ENCODE measurements at regions not wholly inside any gene's neighbourhood (a gene's known extent, or its start where the extent isn't known, plus 50 kb on each side); places are given as distances from the start of the nearest gene placed in this dataset.

- intact Hi-C loops (cut with DNase I): no loop called here
- FAIRE-seq: no peak
- peak overlapping the region in 1 of 3 donors; percentile 21 for H3K4me3 ChIP-seq (ENCODE audit: low read length in 3 of 3)
Measured at GRCh38 chr4:164383058-164383357, 370.9 kb upstream of the SMIM31 start.

GRCh38 chr4:164383358-164384220, 370.3 kb upstream of the SMIM31 start:
- TF ChIP-seq CTCF (IDR thresholded peaks at IDR 0.05; ENCODE audit: borderline replicate concordance, extremely low read depth, insufficient read depth): no peak
- Histone ChIP-seq H3K4me1 (ENCODE audit: control insufficient read depth in 2 of 3, insufficient read depth in 2 of 3, low read depth in 1 of 3, low read length in 3 of 3) (no peaks in the 10 kb centered on the region), H3K36me3 (ENCODE audit: control insufficient read depth in 2 of 3, insufficient read depth in 3 of 3, low read length in 3 of 3) (no peaks in the 10 kb centered on the region), H3K9me3 (ENCODE audit: control insufficient read depth in 2 of 3, insufficient read depth in 1 of 3, low read length in 3 of 3) (no peaks in the 10 kb centered on the region), H3K27ac (ENCODE audit: low read depth in 2 of 2, low read length in 2 of 2) (no peak overlapping the region), H3K27me3 (ENCODE audit: control insufficient read depth, insufficient read depth, low read length) (peaks cover 12% of the 10 kb centered on the region), H3K4me3 (ENCODE audit: low read length in 3 of 3) (peak overlapping the region in 1 of 3 donors; percentile 21), H3K9ac (ENCODE audit: low read length in 3 of 3) (no peak overlapping the region)
- DNase-seq (peak; percentile 43 to 73 (median 64)), FAIRE-seq (no peak)
- intact Hi-C loops (cut with DNase I): no loop called here

More at GRCh38 chr4:164383058-164383357, 370.9 kb upstream of the SMIM31 start:
- H3K36me3 ChIP-seq (ENCODE audit: control insufficient read depth in 2 of 3, insufficient read depth in 3 of 3, low read length in 3 of 3): no peaks in the 10 kb centered on the region
- no peak overlapping the region for H3K27ac ChIP-seq (ENCODE audit: low read depth in 2 of 2, low read length in 2 of 2)
- no peaks in the 10 kb centered on the region for H3K9me3 ChIP-seq (ENCODE audit: control insufficient read depth in 2 of 3, insufficient read depth in 1 of 3, low read length in 3 of 3)
- peak in 1 of 5 donors; percentile 33 for DNase-seq
- no peak overlapping the region for H3K9ac ChIP-seq (ENCODE audit: low read length in 3 of 3)
- H3K27me3 ChIP-seq (ENCODE audit: control insufficient read depth, insufficient read depth, low read length): peaks cover 12% of the 10 kb centered on the region
- no peak for TF ChIP-seq CTCF (IDR thresholded peaks at IDR 0.05; ENCODE audit: borderline replicate concordance, extremely low read depth, insufficient read depth)
- H3K4me1 ChIP-seq (ENCODE audit: control insufficient read depth in 2 of 3, insufficient read depth in 2 of 3, low read depth in 1 of 3, low read length in 3 of 3): no peaks in the 10 kb centered on the region

- Histone ChIP-seq H3K36me3 (ENCODE audit: control insufficient read depth in 2 of 3, insufficient read depth in 3 of 3, low read length in 3 of 3) (no peaks in the 10 kb centered on the region), H3K9me3 (ENCODE audit: control insufficient read depth in 2 of 3, insufficient read depth in 1 of 3, low read length in 3 of 3) (no peaks in the 10 kb centered on the region), H3K9ac (ENCODE audit: low read length in 3 of 3) (no peak overlapping the region), H3K4me3 (ENCODE audit: low read length in 3 of 3) (no peak overlapping the region), H3K27me3 (ENCODE audit: control insufficient read depth, insufficient read depth, low read length) (peaks cover 12% of the 10 kb centered on the region), H3K4me1 (ENCODE audit: control insufficient read depth in 2 of 3, insufficient read depth in 2 of 3, low read depth in 1 of 3, low read length in 3 of 3) (no peaks in the 10 kb centered on the region), H3K27ac (ENCODE audit: low read depth in 2 of 2, low read length in 2 of 2) (no peak overlapping the region)
- intact Hi-C loops (cut with DNase I): no loop called here
- FAIRE-seq (no peak), DNase-seq (no peak)
- TF ChIP-seq CTCF (IDR thresholded peaks at IDR 0.05; ENCODE audit: borderline replicate concordance, extremely low read depth, insufficient read depth): no peak
Measured at GRCh38 chr4:164384416-164384815, 369.5 kb upstream of the SMIM31 start.
